Activated naive CD4-positive, alpha-beta T cell treated with anti-CD3 and anti-CD28 coated beads, Interleukin-2, amount 50 U/mL, for 72 hours (primary cell): ENCODE measurements at regions not wholly inside any gene's neighbourhood (a gene's known extent, or its start where the extent isn't known, plus 50 kb on each side); places are given as distances from the start of the nearest gene placed in this dataset.
"Not testable (repeated sequence)": the region's sequence is repeated elsewhere in the genome, so short reads cannot be mapped to it uniquely, and the experiment has no call there.

Experiments used
- ATAC-seq, 2 donors: fragments of 150-1000 bp; cut with Tn5 transposase; 2 replicates each; pipeline ENCODE4 v1.10.0; 2021; ENCODE audit warnings: mild to moderate bottlenecking in 2 of 2, moderate library complexity in 2 of 2
- DNase-seq, 2 donors: peaks; one replicate each; pipeline ENCODE4 v3.0.0; 2021 to 2022; ENCODE audit warnings: low spot score in 2 of 2
- H3K27ac Mint-ChIP-seq, 2 donors: one replicate each; pipeline ENCODE4 v1.8.0; 2022; ENCODE audit warnings: mild to moderate bottlenecking in 2 of 2, mixed read lengths in 2 of 2
- H3K36me3 Mint-ChIP-seq, 2 donors: one replicate each; pipeline ENCODE4 v1.8.0; 2022; ENCODE audit warnings: mixed read lengths in 2 of 2
- H3K9me3 Mint-ChIP-seq, 2 donors: one replicate each; pipeline ENCODE4 v1.8.0; 2022; ENCODE audit warnings: mixed read lengths in 2 of 2

DNA sequence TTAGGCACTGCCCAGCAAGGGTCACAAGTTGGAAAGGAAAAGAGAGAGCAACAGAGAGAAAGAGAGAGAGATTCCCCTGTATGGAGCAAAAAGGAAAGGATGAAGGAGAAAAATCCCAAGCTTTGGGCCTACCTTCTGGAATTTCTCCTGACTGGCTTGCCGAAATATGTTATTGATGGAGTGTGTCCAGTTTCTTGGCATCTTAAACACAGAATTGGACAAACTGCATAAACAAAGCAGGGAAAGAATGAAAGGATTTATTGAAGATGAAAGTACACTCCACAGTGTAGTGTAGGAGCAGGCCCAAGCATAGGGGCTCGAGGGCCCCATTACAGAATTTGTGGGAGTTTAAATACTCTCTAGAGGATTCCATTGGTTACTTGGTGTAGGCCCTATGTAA is 627.8 kb upstream of the CNTNAP2 start:
- Mint-ChIP-seq H3K27ac (no peak overlapping the region), H3K36me3 (no peaks in the 10 kb centered on the region), H3K9me3 (peaks cover 11 to 26% of the 10 kb centered on the region in 2 donors)
- DNase-seq (no peak), ATAC-seq (no peak)

DNA sequence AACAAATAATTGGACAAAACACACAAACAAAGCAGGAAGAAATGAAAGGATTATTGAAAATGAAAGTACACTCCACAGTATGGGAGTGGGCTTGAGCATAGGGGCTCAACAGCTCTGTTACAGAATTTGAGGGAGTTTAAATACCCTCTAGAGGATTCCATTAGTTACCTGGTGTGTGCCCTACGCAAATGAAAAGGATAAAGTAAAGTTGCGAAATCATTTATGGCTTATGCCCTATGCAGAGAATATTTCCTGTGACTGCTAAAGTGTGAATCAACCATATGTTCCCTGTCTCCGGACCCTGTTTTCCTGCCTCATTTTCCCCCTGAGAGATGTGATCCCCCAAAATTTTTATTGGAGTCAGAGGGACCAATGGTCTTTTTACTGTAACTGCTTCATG is 634.6 kb upstream of the CNTNAP2 start:
- Mint-ChIP-seq H3K27ac (no peak overlapping the region), H3K9me3 (peaks cover 8 to 10% of the 10 kb centered on the region in 2 donors), H3K36me3 (no peaks in the 10 kb centered on the region)
- DNase-seq (no peak), ATAC-seq (no peak)

DNA sequence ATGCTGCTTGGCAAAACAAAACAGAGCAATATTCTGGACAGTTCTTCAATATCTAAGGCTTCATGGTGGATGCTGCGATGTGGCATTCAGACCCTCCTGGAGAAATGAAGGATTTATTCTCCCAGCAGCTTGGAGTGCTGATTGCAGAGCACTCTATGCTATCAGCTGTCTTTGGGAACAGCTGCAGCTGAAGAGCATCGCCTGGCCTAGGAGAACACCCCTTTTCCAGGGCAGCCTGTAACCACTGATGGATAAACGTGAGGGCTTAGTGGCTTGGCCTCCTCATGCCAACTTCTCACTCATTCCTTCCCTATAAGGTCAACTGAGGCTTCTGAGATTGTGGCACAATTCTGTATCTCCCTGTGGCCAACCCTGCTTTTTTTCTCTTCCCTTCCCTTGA is 638.1 kb upstream of the CNTNAP2 start:
- ATAC-seq, result no peak
- Mint-ChIP-seq H3K9me3 (peaks cover 14 to 15% of the 10 kb centered on the region in 2 donors), H3K36me3 (no peaks in the 10 kb centered on the region), H3K27ac (no peak overlapping the region)
- DNase-seq, result no peak

DNA sequence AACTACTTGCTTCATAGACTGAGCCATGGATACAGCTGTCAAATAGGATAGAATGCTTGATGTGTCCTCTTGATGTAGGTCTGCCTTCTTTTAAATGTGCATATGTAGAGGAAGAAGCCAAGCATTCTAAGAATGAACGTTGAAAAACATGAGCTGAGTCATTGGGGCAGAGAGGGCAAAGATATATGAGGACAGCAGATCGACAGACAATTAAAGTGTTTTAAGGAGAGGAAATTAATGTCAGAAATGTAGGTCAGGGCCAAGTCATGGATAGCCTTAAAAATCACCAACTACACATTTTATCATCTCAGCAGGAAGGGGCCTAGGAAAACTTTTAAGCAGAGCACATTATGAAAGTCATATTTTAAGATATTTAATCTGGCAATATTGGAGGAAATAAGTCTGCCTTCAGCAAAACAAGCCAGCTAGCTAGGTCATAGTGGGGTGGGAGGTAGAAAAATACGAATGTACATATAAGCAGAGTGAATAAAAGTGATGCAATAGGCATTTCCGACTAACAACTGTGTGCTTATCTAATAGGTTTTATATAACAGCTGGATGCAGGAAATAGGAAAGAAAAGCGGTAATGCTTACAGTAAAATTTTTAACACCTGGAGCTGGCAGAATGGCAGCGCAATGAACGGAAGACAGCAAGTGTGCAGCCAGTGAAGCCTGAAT is 638.3 kb upstream of the TPK1 start:
- DNase-seq, result no peak
- Mint-ChIP-seq H3K27ac (no peak overlapping the region), H3K36me3 (no peaks in the 10 kb centered on the region), H3K9me3 (peaks cover 7 to 15% of the 10 kb centered on the region in 2 donors)
- ATAC-seq, result no peak

DNA sequence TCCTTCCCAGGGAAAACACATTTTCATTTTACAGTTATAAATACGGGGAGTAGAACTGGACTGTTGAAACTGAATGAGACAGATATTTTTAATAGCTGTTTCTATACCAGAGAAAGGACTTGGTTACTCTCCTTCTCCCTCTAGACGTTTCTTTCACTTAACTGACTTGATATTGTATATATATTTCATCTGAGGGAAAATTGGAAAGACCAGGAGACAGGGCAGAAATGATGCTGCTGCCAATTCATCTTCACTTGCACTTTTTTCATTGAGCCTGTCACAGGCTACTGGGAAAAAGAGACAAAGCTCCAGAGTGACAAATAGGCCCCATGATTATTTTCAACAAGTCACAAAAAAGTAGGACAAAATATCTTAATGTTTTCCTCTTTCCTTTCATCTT is 636.0 kb upstream of the TPK1 start:
- DNase-seq (no peak), ATAC-seq (no peak)
- H3K36me3 Mint-ChIP-seq, result no peaks in the 10 kb centered on the region
- H3K9me3 Mint-ChIP-seq, result peaks cover 4 to 11% of the 10 kb centered on the region in 2 donors
- no peak overlapping the region for H3K27ac Mint-ChIP-seq

DNA sequence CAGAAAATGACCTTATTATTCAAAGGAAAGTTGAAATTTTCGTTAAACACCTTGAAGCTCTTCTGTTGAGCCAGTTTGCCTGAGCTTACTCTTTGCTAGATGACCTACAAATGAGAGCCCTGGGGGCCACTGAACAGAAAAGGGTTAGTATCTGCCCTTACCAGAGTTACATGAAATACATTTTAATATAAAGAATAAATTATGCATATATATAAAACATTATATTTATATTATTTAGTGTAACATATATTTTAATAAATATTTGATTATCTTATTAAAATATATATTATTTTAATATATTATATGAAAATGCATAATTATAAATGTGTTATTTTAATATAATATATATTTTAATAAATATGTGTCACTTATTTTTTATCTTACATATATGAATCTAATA is 628.4 kb upstream of the TPK1 start:
- no peaks in the 10 kb centered on the region for H3K36me3 Mint-ChIP-seq
- no peaks in the 10 kb centered on the region for H3K9me3 Mint-ChIP-seq
- ATAC-seq, result no peak
- DNase-seq, result no peak
- no peak overlapping the region for H3K27ac Mint-ChIP-seq

DNA sequence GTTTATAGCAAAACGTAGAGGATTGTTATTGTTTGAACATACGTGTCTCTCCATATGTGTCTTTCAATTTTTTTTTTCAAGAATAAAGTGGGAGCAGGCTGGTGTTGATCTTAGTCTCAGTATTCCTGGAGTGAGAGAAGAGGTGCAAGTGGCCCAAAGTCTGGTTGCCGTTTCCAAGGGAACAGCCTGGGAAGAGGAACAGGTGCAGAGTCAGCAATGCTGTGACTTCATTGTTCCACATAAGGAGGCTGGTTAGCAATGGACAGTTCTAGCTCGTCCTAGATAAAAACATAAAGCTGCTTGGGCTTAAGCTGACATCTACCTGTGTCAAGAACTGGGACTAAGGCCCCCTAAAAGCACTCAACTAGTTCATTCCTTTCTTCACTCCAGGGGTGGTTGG is 626.6 kb upstream of the TPK1 start:
- Mint-ChIP-seq H3K9me3 (no peaks in the 10 kb centered on the region), H3K36me3 (no peaks in the 10 kb centered on the region), H3K27ac (no peak overlapping the region)
- ATAC-seq (no peak), DNase-seq (no peak)

DNA sequence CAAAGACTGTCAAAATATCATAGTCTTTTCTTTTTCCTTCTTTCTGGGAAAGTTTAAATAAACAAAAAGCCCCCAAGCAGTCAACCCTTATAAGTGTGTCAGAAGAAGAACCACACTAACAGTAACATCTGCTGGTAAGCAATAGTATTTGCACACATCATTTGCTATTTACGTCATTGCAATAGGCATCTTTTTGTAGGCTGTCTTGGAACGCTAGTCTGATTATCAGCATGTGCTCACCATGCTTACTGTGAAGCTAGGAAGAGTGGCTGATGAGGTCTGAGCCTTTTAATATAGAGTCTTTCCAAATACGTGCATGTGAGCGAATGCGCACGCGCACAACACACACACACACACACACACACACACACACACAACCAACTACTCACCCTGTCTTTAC is 599.0 kb upstream of the TPK1 start:
- Mint-ChIP-seq H3K36me3 (no peaks in the 10 kb centered on the region), H3K9me3 (peaks cover 17 to 23% of the 10 kb centered on the region in 2 donors), H3K27ac (no peak overlapping the region)
- ATAC-seq (no peak), DNase-seq (no peak)

DNA sequence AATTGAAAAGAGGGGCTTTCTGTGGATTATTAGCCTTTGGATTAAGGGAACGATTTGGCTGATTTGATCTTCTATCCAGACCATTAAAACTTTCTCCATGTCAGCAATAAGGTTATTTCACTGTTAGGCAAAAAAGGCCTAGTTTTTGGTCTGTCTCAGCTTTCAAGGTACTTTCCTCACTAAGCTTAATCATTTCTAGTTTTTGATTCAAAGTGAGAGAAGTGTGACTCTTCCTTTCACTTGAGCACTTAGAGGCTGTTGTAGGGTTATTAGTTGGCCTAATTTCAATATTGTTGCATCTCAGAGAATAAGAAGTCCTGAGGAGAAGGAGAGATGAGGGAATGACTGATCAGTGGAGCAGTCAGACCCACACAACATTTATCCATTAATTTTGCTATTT is 596.0 kb upstream of the TPK1 start:
- Mint-ChIP-seq H3K27ac (no peak overlapping the region), H3K36me3 (no peaks in the 10 kb centered on the region), H3K9me3 (peaks cover 28 to 34% of the 10 kb centered on the region in 2 donors)
- DNase-seq, result no peak
- ATAC-seq, result peak in 1 of 2 donors; percentile 58

DNA sequence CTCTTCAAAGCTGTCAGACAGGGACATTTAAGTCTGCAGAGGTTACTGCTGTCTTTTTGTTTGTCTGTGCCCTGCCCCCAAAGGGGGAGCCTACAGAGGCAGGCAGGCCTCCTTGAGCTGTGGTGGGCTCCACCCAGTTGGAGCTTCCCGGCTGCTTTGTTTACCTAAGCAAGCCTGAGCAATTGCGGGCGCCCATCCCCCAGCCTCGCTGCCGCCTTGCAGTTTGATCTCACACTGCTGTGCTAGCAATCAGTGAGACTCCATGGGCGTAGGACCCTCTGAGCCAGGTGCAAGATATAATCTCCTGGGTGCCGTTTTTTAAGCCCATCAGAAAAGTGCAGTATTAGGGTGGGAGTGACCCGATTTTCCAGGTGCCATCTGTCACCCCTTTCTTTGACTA is 582.6 kb upstream of the TPK1 start:
- H3K36me3 Mint-ChIP-seq, DNase-seq, ATAC-seq, H3K27ac Mint-ChIP-seq: not testable (repeated sequence)
- H3K9me3 Mint-ChIP-seq, result peaks cover 16 to 17% of the 10 kb centered on the region in 2 donors

DNA sequence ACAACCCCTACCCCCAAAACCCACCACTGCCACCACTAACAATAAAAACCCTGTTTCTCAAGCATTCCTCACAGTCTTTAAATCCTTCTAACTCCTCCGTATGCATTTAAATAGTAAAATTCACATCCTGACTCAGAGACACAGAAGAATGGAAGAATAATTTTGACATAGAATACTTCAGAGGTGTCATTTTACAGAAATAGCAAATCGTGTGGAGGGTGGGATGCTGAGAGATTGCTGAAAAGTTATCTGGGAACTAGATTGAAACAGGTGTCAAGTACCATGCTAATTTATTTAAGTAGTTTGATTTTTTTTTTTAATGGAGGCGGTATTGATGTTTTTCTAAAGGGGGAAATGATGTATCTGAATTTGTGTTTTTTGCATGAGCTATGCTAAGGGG is 575.2 kb upstream of the TPK1 start:
- no peak for DNase-seq
- Mint-ChIP-seq H3K27ac (no peak overlapping the region), H3K36me3 (no peaks in the 10 kb centered on the region), H3K9me3 (peaks cover 6 to 16% of the 10 kb centered on the region in 2 donors)
- ATAC-seq, result no peak

DNA sequence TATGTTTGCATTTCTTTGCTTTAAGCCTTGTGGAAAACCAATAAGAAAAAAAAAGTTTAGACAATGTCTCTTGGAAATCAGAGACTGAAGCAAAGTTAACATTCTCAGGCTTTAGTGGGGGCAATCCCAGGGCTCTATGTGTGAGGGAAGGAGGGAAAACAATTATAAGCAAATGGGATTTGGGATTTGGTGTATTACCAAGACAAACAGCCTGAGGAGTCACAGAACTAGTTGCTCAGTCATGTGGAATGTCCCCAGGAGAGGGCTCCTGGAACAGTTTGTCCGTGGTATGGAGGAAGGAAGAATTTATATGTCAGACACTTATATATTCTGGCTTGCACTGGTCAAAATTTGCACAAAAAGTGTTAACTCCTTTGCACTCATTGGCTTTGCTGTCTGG is 562.9 kb upstream of the TPK1 start:
- Mint-ChIP-seq H3K27ac (no peak overlapping the region), H3K36me3 (no peaks in the 10 kb centered on the region), H3K9me3 (peaks cover 19% of the 10 kb centered on the region in 2 donors)
- DNase-seq (no peak), ATAC-seq (no peak)

DNA sequence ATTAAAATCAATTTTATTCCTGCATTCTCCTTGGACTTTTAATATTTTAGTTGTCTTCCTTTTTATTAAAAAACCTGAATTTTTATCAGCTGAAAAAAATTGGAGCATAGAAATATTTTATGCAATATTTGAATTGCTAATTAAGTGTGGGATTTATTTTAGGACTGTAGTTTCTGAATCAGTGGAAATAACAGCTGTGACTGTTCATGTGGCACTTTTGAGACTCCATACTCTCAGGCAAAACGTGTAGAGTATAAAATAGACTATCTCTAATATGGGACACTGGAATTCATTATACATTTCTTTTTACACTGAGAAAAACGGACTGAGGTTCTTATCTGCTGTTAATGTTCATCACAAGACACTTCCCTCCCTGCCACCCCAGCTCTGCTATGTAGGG is 558.3 kb upstream of the TPK1 start:
- Mint-ChIP-seq H3K9me3 (peaks cover 9 to 11% of the 10 kb centered on the region in 2 donors), H3K27ac (no peak overlapping the region), H3K36me3 (no peaks in the 10 kb centered on the region)
- DNase-seq, result no peak
- ATAC-seq, result no peak

DNA sequence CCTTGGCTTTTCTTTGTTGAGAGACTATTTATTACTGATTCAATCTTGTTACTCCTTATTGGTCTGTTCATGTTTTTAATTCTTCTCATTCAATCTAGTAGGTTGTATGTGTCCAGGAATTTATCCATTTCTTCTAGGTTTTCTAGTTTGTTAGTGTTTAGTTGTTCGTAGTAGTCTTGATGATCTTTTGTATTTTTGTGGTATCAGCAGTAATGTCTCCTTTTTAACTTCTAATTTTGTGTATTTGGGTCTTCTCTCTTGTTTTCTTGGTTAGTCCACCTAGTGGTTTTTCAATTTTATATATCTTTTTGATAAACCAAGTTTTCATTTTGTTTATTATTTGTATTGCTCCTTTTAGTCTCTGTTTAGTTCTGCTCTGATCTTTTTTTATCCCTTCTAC is 546.9 kb upstream of the TPK1 start:
- Mint-ChIP-seq H3K27ac (no peak overlapping the region), H3K36me3 (no peaks in the 10 kb centered on the region), H3K9me3 (peaks cover 21 to 41% of the 10 kb centered on the region in 2 donors)
- ATAC-seq (no peak), DNase-seq (no peak)

DNA sequence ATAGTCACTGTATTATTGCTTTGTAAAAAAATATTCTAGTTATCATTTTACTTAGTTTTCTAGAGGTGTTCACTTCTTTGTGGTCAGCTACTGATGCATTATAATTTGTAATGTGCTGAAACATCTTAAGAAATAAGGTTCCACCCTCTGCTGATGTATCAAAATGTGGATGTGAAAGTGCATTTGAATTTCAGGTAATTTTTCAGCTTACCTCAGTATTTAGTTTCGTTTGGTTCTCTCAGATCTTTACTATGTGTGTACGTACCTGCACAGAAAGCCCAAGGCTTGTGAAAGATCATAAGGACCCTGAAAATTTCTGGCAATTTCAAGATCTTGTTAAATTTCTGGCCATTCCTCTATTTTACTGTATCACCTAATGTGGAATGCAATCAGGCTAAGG is 542.3 kb upstream of the TPK1 start:
- H3K36me3 Mint-ChIP-seq, result no peaks in the 10 kb centered on the region
- DNase-seq (no peak), ATAC-seq (no peak)
- peaks cover 0 to 13% of the 10 kb centered on the region in 2 donors for H3K9me3 Mint-ChIP-seq
- no peak overlapping the region for H3K27ac Mint-ChIP-seq

DNA sequence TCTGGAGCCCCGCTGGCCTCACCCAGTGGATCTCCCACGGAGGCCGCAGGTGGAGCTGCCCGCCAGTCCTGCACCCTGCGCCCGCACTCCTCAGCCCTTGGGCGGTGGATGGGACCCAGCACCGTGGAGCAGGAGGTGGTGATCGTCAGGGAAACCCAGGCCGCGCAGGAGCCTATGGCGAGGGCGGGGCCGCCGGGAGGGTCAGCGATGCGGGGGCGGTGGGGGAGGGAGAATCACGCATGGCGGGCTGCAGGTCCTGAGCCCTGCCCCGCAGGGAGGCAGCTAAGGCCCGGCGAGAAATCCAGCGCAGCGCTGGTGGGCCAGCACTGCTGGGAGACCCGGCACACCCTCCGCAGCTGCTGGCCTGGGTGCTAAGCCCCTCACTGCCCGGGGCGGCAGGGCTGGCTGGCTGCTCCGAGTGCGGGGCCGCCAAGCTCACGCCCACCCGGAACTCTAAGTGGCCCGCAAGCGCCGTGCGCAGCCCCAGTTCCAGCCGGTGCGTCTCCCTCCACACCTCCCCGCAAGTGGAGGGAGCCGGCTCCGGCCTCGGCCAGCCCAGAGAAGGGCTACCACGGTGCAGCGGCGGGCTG is 524.8 kb upstream of the TPK1 start:
- H3K36me3 Mint-ChIP-seq, result peaks cover 0 to 10% of the 10 kb centered on the region in 2 donors
- DNase-seq, result no peak
- H3K9me3 Mint-ChIP-seq, result peaks cover 11 to 28% of the 10 kb centered on the region in 2 donors
- H3K27ac Mint-ChIP-seq, result no peak overlapping the region
- ATAC-seq, result no peak

DNA sequence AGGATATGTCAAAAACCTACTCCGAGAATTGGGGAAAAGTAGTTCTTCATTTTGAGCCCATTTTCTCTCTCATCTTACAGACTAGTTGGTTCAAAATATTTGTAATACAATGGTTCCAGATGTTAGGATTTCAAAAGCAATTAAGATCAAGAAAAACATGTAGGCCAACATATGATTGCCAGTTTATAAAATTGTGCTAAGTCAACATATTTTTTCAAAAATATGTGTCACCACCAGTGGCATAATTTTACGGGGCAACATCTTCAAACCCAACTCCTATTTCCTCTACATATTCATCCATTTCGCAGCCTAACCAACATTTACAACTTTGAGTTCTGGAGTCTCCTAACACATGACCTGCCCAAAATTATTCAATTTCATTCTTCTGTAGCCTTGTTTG is 514.5 kb upstream of the TPK1 start:
- DNase-seq, result no peak
- Mint-ChIP-seq H3K36me3 (no peaks in the 10 kb centered on the region), H3K9me3 (peaks cover 4 to 8% of the 10 kb centered on the region in 2 donors), H3K27ac (no peak overlapping the region)
- ATAC-seq, result no peak

DNA sequence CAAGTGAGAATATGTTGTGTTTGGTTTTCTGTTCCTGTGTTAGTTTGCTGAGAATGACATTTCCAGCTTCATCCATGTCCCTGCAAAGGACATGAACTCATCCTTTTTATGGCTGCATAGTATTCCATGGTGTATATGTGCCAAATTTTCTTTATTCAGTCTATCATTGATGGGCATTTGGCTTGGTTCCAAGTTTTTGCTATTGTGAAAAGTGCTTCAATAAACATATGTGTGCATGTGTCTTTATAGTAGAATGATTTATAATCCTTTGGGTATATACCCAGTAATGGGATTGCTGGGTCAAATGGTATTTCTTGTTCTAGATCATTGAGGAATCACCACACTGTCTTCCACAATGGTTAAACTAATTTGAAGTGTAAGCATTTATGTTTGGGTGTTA is 513.6 kb upstream of the TPK1 start:
- ATAC-seq, DNase-seq, H3K9me3 Mint-ChIP-seq, H3K27ac Mint-ChIP-seq, H3K36me3 Mint-ChIP-seq: not testable (repeated sequence)
